ENCODE measurements at regions not wholly inside any gene's neighbourhood (a gene's known extent, or its start where the extent isn't known, plus 50 kb on each side); places are given as distances from the start of the nearest gene placed in this dataset.
A peak's percentile ranks its signal among the peaks of the same experiment; 100 is the strongest.

DNA sequence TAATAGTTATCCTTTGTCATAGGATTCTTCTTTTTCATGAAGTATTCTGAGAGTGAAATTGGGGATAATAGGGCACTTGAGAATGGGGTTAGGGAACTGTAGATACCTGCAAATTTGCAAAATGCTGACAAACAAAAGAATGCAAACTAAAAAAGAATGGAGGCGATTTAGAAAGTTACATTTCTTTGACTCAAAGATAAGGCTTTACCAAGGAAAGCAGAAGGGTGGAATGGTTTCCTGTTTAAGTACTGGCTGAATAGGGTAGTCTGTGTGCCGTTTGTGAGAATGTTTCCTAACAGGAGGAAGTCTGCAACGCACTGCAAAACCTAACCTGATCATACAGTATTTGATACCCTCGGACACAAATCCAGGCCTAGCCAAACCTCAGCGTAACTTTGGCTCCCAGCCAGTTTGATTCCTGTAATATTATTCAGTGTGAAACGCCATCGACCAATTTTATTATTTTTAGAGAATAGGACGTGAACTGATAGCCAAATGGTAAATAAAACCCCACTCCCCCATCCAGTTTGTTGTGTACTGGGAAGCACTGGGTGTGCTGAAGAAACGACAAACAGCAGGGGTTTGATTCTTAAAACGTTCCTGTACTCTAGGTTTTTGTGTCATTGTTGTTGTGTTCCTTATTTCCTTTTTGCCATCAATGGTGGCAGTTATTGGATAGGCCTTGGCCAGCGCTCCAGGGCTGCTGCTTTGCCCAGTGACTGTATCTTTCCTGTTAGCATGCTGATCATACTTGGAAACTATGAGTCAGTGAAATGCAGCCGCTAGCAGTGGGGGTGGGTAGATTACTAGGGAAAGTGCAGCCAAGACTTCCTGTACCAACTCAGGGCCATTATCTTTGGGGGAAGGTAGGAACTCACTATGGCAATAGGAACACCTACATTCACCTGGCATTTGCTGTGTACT is 148.0 kb upstream of the TBL1XR1 start (continued):
- TF ChIP-seq ZNF709 (CRISPR knock-in tag; IDR thresholded peaks at IDR 0.05) (no peak), ZNF292 (CRISPR knock-in tag; IDR thresholded peaks at IDR 0.05; ENCODE audit: borderline replicate concordance, low read depth) (peak; percentile 80; the same call in 1 of the 2 replicates), ZNF652 (CRISPR knock-in tag; IDR thresholded peaks at IDR 0.05; ENCODE audit: borderline replicate concordance, low read depth) (no peak), ATRX (CRISPR knock-in tag; IDR thresholded peaks at IDR 0.05; ENCODE audit: borderline replicate concordance) (no peak), GABPA (IDR thresholded peaks at IDR 0.05; ENCODE audit: low read depth, low read length) (no peak), GABPA (CRISPR knock-in tag; IDR thresholded peaks at IDR 0.05; ENCODE audit: low read depth) (peak; percentile 50; the same call in 1 of the 2 replicates), GATAD2A (CRISPR knock-in tag; IDR thresholded peaks at IDR 0.05) (peak; percentile 79), HHEX (CRISPR knock-in tag; IDR thresholded peaks at IDR 0.05) (no peak), PPARG (CRISPR knock-in tag; conservative IDR thresholded peaks at IDR 0.05) (peak; percentile 23; the same call in 1 of the 2 replicates), SP2 (CRISPR knock-in tag; IDR thresholded peaks at IDR 0.05) (no peak), SMARCE1 (IDR thresholded peaks at IDR 0.05; ENCODE audit: borderline replicate concordance) (no peak), ZNF205 (CRISPR knock-in tag; IDR thresholded peaks at IDR 0.05) (no peak), TCF12 (IDR thresholded peaks at IDR 0.05) (no peak), TCF12 (CRISPR knock-in tag; IDR thresholded peaks at IDR 0.05) (no peak), EEA1 (CRISPR knock-in tag; IDR thresholded peaks at IDR 0.05; ENCODE audit: borderline replicate concordance) (no peak), KLF16 (CRISPR knock-in tag; IDR thresholded peaks at IDR 0.05) (no peak), GTF3A (CRISPR knock-in tag; conservative IDR thresholded peaks at IDR 0.05) (no peak), SOX6 (IDR thresholded peaks at IDR 0.05) (no peak), SOX6 (CRISPR knock-in tag; IDR thresholded peaks at IDR 0.05) (peak; percentile 59), ETV5 (CRISPR knock-in tag; IDR thresholded peaks at IDR 0.05; ENCODE audit: borderline replicate concordance) (peak; percentile 84), NPAS2 (CRISPR knock-in tag; IDR thresholded peaks at IDR 0.05; ENCODE audit: borderline replicate concordance) (no peak), ZNF619 (CRISPR knock-in tag; IDR thresholded peaks at IDR 0.05) (no peak), HCFC1 (IDR thresholded peaks at IDR 0.05; ENCODE audit: low read depth, low read length) (no peak)
- TF ChIP-seq, protein P1, sequence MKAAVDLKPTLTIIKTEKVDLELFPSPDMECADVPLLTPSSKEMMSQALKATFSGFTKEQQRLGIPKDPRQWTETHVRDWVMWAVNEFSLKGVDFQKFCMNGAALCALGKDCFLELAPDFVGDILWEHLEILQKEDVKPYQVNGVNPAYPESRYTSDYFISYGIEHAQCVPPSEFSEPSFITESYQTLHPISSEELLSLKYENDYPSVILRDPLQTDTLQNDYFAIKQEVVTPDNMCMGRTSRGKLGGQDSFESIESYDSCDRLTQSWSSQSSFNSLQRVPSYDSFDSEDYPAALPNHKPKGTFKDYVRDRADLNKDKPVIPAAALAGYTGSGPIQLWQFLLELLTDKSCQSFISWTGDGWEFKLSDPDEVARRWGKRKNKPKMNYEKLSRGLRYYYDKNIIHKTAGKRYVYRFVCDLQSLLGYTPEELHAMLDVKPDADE (CRISPR knock-in tag; IDR thresholded peaks at IDR 0.05), result no peak
- TF ChIP-seq, protein P2, sequence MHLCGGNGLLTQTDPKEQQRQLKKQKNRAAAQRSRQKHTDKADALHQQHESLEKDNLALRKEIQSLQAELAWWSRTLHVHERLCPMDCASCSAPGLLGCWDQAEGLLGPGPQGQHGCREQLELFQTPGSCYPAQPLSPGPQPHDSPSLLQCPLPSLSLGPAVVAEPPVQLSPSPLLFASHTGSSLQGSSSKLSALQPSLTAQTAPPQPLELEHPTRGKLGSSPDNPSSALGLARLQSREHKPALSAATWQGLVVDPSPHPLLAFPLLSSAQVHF (CRISPR knock-in tag; IDR thresholded peaks at IDR 0.05), result no peak
- TF ChIP-seq, protein P3, sequence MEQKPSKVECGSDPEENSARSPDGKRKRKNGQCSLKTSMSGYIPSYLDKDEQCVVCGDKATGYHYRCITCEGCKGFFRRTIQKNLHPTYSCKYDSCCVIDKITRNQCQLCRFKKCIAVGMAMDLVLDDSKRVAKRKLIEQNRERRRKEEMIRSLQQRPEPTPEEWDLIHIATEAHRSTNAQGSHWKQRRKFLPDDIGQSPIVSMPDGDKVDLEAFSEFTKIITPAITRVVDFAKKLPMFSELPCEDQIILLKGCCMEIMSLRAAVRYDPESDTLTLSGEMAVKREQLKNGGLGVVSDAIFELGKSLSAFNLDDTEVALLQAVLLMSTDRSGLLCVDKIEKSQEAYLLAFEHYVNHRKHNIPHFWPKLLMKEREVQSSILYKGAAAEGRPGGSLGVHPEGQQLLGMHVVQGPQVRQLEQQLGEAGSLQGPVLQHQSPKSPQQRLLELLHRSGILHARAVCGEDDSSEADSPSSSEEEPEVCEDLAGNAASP (CRISPR knock-in tag; IDR thresholded peaks at IDR 0.05; ENCODE audit: borderline replicate concordance), result 0 out of 2 replicates have a peak, but pooled peaks have one; percentile 23
- TF ChIP-seq, protein P4, sequence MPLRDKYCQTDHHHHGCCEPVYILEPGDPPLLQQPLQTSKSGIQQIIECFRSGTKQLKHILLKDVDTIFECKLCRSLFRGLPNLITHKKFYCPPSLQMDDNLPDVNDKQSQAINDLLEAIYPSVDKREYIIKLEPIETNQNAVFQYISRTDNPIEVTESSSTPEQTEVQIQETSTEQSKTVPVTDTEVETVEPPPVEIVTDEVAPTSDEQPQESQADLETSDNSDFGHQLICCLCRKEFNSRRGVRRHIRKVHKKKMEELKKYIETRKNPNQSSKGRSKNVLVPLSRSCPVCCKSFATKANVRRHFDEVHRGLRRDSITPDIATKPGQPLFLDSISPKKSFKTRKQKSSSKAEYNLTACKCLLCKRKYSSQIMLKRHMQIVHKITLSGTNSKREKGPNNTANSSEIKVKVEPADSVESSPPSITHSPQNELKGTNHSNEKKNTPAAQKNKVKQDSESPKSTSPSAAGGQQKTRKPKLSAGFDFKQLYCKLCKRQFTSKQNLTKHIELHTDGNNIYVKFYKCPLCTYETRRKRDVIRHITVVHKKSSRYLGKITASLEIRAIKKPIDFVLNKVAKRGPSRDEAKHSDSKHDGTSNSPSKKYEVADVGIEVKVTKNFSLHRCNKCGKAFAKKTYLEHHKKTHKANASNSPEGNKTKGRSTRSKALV (CRISPR knock-in tag; IDR thresholded peaks at IDR 0.05), result no peak
